DOHH2 (cell line): ENCODE measurements at regions not wholly inside any gene's neighbourhood (a gene's known extent, or its start where the extent isn't known, plus 50 kb on each side); places are given as distances from the start of the nearest gene placed in this dataset.
"Not testable (repeated sequence)": the region's sequence is repeated elsewhere in the genome, so short reads cannot be mapped to it uniquely, and the experiment has no call there.

ENCODE experiments used
- H3F3A ChIP-seq: fragments of 200-600 bp; sonication (generic), shearing (Covaris generic); 2 replicates; pipeline ENCODE4 v1.6.0; 2016; ENCODE audit warnings: antibody characterized with exemption, mild to moderate bottlenecking; ENCODE audit not compliant: control insufficient read depth, insufficient read depth
- H3K27ac ChIP-seq: fragments of 200-600 bp; sonication (generic); 2 replicates; pipeline ENCODE4 v1.5.1; 2014; ENCODE audit warnings: low read depth, mild to moderate bottlenecking, low read length, moderate library complexity
- H3K27me3 ChIP-seq: fragments of 200-600 bp; sonication (generic); 2 replicates; pipeline ENCODE4 v1.6.1; 2014; ENCODE audit warnings: mild to moderate bottlenecking, low read length, mixed read lengths; ENCODE audit not compliant: control insufficient read depth
- H3K36me3 ChIP-seq: fragments of 200-600 bp; sonication (generic); 2 replicates; pipeline ENCODE4 v1.6.1; 2014; ENCODE audit warnings: mild to moderate bottlenecking, low read length, moderate library complexity, mixed read lengths; ENCODE audit not compliant: control insufficient read depth
- H3K4me1 ChIP-seq: fragments of 200-600 bp; sonication (generic); 2 replicates; pipeline ENCODE4 v1.6.1; 2014; ENCODE audit warnings: mild to moderate bottlenecking, low read length, mixed read lengths; ENCODE audit not compliant: control insufficient read depth
- H3K4me2 ChIP-seq: fragments of 200-600 bp; sonication (generic); 2 replicates; pipeline ENCODE4 v1.6.0; 2014; ENCODE audit warnings: mild to moderate bottlenecking, low read length, moderate library complexity
- H3K4me3 ChIP-seq: fragments of 200-600 bp; sonication (generic); 2 replicates; pipeline ENCODE4 v1.5.1; 2014; ENCODE audit warnings: mild to moderate bottlenecking, low read length, mixed read lengths
- H3K79me2 ChIP-seq: fragments of 200-600 bp; sonication (generic); 2 replicates; pipeline ENCODE4 v1.6.1; 2014; ENCODE audit warnings: mild to moderate bottlenecking, low read length, mixed read lengths; ENCODE audit not compliant: control insufficient read depth
- H3K9me2 ChIP-seq: fragments of 200-600 bp; sonication (generic); replicated peaks from 2 replicates; pipeline ENCODE4 v1.6.1; 2014; ENCODE audit warnings: mild to moderate bottlenecking, low read length, mixed read lengths; ENCODE audit not compliant: control insufficient read depth
- H3K9me3 ChIP-seq: fragments of 200-600 bp; sonication (generic); 2 replicates; pipeline ENCODE4 v1.6.1; 2014; ENCODE audit warnings: antibody characterized with exemption, low read length, mixed read lengths; ENCODE audit not compliant: control insufficient read depth, insufficient read depth
- H4K20me1 ChIP-seq: fragments of 200-600 bp; sonication (generic); 2 replicates; pipeline ENCODE4 v1.6.0; 2014; ENCODE audit warnings: low read depth, mild to moderate bottlenecking, antibody characterized with exemption, low read length, moderate library complexity; ENCODE audit not compliant: control insufficient read depth, insufficient read depth
- EZH2phosphoT487 ChIP-seq: fragments of 200-600 bp; sonication (generic); IDR thresholded peaks from 2 replicates; pipeline ENCODE4 v1.6.1; 2017; ENCODE audit warnings: borderline replicate concordance, mild to moderate bottlenecking, antibody characterized with exemption, low read length, moderate library complexity, mixed read lengths
- TF ChIP-seq, protein P1 (sequence below): fragments of 200-600 bp; sonication (generic); IDR thresholded peaks from one replicate; pipeline ENCODE4 v1.5.1; 2014; ENCODE audit warnings: antibody characterized with exemption, mild to moderate bottlenecking, low read depth, low read length; ENCODE audit not compliant: poor library complexity, severe bottlenecking

DNA sequence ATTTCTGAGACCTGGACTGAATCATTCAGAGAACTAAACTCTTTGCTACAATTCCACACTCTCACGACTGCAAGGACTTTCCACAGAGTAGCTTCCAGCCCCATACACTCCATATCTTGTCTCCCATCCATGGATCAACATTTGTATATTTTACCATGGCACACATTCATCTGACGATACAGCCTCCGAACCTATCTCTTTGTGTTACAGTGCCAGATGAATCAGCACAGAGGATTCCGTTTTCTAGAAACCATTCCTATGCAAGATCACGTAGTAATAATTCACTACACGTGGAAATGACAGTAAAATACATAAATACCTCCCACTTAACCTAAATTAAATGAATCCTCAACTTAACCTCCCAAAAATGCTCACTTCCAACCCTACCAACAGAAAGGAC lies 110.0 kb upstream of the PRDX6 start:
- H3K27me3 ChIP-seq = no peaks in the 10 kb centered on the region
- H3K9me3 ChIP-seq = no peaks in the 10 kb centered on the region
- H3K4me3 ChIP-seq = no peak overlapping the region
- no peak overlapping the region for H3K4me2 ChIP-seq
- H3K4me1 ChIP-seq = no peaks in the 10 kb centered on the region
- TF ChIP-seq, protein P1, sequence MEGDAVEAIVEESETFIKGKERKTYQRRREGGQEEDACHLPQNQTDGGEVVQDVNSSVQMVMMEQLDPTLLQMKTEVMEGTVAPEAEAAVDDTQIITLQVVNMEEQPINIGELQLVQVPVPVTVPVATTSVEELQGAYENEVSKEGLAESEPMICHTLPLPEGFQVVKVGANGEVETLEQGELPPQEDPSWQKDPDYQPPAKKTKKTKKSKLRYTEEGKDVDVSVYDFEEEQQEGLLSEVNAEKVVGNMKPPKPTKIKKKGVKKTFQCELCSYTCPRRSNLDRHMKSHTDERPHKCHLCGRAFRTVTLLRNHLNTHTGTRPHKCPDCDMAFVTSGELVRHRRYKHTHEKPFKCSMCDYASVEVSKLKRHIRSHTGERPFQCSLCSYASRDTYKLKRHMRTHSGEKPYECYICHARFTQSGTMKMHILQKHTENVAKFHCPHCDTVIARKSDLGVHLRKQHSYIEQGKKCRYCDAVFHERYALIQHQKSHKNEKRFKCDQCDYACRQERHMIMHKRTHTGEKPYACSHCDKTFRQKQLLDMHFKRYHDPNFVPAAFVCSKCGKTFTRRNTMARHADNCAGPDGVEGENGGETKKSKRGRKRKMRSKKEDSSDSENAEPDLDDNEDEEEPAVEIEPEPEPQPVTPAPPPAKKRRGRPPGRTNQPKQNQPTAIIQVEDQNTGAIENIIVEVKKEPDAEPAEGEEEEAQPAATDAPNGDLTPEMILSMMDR = no peak
- no peak for TF ChIP-seq EZH2phosphoT487
- H3K79me2 ChIP-seq = no peaks in the 10 kb centered on the region
- no peaks in the 10 kb centered on the region for H3F3A ChIP-seq
- H3K9me2 ChIP-seq = no peaks in the 10 kb centered on the region
- H3K36me3 ChIP-seq = no peaks in the 10 kb centered on the region
- no peaks in the 10 kb centered on the region for H4K20me1 ChIP-seq
- H3K27ac ChIP-seq = no peak overlapping the region

DNA sequence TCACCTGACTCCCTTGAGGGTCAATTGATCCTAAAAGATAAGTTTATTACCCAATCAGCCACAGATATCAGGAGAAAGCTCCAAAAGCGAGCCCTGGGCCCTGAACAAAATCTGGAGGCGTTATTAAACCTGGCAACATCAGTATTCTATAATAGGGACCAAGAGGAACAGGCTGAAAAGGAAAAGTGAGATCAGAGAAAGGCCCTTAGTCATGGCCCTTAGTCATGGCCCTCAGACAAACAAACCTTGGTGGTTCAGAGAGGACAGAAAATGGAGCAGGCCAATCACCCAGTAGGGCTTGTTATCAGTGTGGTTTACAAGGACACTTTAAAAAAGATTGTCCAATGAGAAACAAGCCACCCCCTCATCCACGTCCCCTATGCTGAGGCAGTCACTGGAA lies 106.5 kb upstream of the PRDX6 start:
- not testable (repeated sequence) for H3K36me3 ChIP-seq, H3K4me3 ChIP-seq, H3F3A ChIP-seq, H3K27me3 ChIP-seq, H3K4me2 ChIP-seq, H3K4me1 ChIP-seq, H3K79me2 ChIP-seq, H3K27ac ChIP-seq, H4K20me1 ChIP-seq, H3K9me3 ChIP-seq, H3K9me2 ChIP-seq

DNA sequence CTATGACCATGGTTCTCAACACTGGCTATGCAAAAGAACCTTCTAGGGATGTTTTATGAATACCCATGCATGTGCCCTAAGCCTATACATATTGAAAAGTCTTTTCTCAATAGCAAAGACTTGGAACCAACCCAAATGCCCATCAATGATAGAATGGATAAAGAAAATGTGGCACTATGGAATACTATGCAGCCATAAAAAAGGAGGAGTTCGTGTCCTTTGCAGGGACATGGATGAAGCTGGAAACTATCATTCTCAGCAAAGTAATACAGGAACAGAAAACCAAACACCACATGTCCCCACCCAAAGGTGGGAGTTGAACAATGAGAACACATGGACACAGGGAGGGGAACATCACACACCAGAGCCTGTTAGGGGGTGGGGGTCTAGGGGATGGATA lies 101.1 kb upstream of the PRDX6 start:
- not testable (repeated sequence) for H3K4me3 ChIP-seq, H3K4me2 ChIP-seq, H3K36me3 ChIP-seq, H3K27ac ChIP-seq, H3K79me2 ChIP-seq, H3K9me2 ChIP-seq, H3K4me1 ChIP-seq, H3K27me3 ChIP-seq, H3F3A ChIP-seq, H4K20me1 ChIP-seq, H3K9me3 ChIP-seq

DNA sequence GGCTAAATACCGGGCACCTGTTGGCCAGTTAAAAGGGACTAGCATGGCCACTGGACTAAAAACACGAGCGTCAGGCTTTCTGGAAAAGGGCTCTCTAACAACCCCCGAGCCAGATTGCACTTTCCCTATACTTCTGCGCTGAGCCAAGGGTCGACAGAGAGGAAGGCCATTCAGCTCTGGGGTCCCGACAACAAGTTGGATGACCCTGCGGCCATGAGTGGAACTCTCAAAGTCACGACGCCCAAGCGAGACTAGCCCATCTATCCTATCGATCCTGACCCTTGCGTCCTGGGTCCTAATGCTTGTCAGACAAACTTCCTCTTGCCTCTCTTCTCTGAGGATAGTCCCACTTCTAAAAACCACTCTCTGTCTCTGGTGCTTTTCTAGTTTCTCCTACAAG lies 99.9 kb upstream of the PRDX6 start:
- Histone ChIP-seq H4K20me1 (no peaks in the 10 kb centered on the region), H3K27me3 (no peaks in the 10 kb centered on the region), H3K4me2 (no peak overlapping the region), H3K27ac (no peak overlapping the region), H3K9me2 (no peaks in the 10 kb centered on the region), H3K9me3 (no peaks in the 10 kb centered on the region), H3K36me3 (no peaks in the 10 kb centered on the region), H3K79me2 (no peaks in the 10 kb centered on the region), H3K4me3 (no peak overlapping the region), H3K4me1 (no peaks in the 10 kb centered on the region), H3F3A (no peaks in the 10 kb centered on the region)
- TF ChIP-seq, protein P1 = no peak
- TF ChIP-seq EZH2phosphoT487 = no peak
